ENCODE measurements at regions not wholly inside any gene's neighbourhood (a gene's known extent, or its start where the extent isn't known, plus 50 kb on each side); places are given as distances from the start of the nearest gene placed in this dataset.

DNA sequence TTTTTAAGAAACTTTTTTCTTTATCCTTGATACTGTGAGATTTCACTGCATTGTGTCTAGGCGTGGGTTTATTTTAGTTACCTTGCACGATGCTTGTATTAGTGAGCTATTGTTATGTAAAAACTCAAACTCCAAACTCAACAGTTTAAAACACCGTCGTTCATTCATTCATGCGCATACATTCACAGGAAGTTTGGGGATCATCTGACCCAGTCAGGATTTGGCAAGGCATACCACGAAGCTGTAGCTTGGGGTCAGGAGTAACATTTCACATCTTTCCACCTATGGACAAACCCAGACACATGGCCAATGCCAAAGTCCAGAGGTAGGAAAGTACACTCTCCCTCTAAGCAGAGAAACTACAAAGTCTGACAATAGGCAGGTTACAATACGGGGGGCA is 324.6 kb upstream of the CHRM3 start:
- Histone ChIP-seq H3K36me3 (replicated peaks in 1 of 2; ENCODE audit: control extremely low read depth in 1 of 2, control insufficient read depth in 1 of 2, extremely low read depth in 1 of 2, insufficient read depth in 2 of 2, low read length in 1 of 2) (no peaks in the 10 kb centered on the region), H3K4me1 (ENCODE audit: control insufficient read depth in 2 of 2, insufficient read depth in 2 of 2, low read length in 2 of 2) (no peaks in the 10 kb centered on the region), H4K20me1 (ENCODE audit: control insufficient read depth, insufficient read depth, low read length, poor library complexity, severe bottlenecking) (no peaks in the 10 kb centered on the region), H3K9me3 (ENCODE audit: control extremely low read depth in 1 of 3, control insufficient read depth in 2 of 3, insufficient read depth in 1 of 3, low read length in 2 of 3) (peaks cover 0 to 3% (median 0%) of the 10 kb centered on the region in 3 donors), H2AFZ (ENCODE audit: insufficient read depth, low read depth, low read length, poor library complexity, severe bottlenecking) (no peak overlapping the region), H3K27me3 (replicated peaks in 1 of 4; ENCODE audit: control extremely low read depth in 1 of 4, control insufficient read depth in 3 of 4, insufficient read depth in 4 of 4, low read length in 3 of 4) (no peaks in the 10 kb centered on the region), H3K4me2 (replicated peaks; ENCODE audit: low read depth, low read length, poor library complexity, severe bottlenecking) (no peak overlapping the region), H3K4me3 (ENCODE audit: control extremely low read depth in 1 of 5, extremely low read depth in 1 of 5, insufficient read depth in 1 of 5, low read depth in 2 of 5, low read length in 4 of 5) (no peak overlapping the region), H3K27ac (ENCODE audit: low read length in 2 of 2) (no peak overlapping the region), H3K79me2 (ENCODE audit: control insufficient read depth, insufficient read depth, low read length) (no peaks in the 10 kb centered on the region), H3K9ac (ENCODE audit: low read length) (no peak overlapping the region)
- WGBS (ENCODE audit: insufficient coverage), result 71% methylated on average over 5 of the region's 7 CpGs
- ChIA-PET POLR2A (no interaction called here), CTCF (interaction anchor here (0.7 kb wide), 1 partner anchor 549 kb away, joined by 3 read pairs; no protein-coding TSS in a partner anchor)
- no peak for ATAC-seq (ENCODE audit: low read depth)
- no peaks in the 10 kb centered on the region for H3K27me3 Mint-ChIP-seq
- no peak overlapping the region for H3K27ac Mint-ChIP-seq
- H3K4me3 Mint-ChIP-seq, result no peak overlapping the region
- peaks cover 2% of the 10 kb centered on the region for H3K9me3 Mint-ChIP-seq (ENCODE audit: insufficient read depth)
- TF ChIP-seq, protein P1, sequence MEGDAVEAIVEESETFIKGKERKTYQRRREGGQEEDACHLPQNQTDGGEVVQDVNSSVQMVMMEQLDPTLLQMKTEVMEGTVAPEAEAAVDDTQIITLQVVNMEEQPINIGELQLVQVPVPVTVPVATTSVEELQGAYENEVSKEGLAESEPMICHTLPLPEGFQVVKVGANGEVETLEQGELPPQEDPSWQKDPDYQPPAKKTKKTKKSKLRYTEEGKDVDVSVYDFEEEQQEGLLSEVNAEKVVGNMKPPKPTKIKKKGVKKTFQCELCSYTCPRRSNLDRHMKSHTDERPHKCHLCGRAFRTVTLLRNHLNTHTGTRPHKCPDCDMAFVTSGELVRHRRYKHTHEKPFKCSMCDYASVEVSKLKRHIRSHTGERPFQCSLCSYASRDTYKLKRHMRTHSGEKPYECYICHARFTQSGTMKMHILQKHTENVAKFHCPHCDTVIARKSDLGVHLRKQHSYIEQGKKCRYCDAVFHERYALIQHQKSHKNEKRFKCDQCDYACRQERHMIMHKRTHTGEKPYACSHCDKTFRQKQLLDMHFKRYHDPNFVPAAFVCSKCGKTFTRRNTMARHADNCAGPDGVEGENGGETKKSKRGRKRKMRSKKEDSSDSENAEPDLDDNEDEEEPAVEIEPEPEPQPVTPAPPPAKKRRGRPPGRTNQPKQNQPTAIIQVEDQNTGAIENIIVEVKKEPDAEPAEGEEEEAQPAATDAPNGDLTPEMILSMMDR (IDR thresholded peaks at IDR 0.05), result no peak
- no peak for TF ChIP-seq EZH2 (IDR thresholded peaks at IDR 0.05; ENCODE audit: borderline replicate concordance, insufficient read depth, low read depth, low read length, poor library complexity, severe bottlenecking)
- intact Hi-C loops (cut with micrococcal nuclease), result no loop called here
- H3K4me1 Mint-ChIP-seq, result no peaks in the 10 kb centered on the region
- no peak for DNase-seq

DNA sequence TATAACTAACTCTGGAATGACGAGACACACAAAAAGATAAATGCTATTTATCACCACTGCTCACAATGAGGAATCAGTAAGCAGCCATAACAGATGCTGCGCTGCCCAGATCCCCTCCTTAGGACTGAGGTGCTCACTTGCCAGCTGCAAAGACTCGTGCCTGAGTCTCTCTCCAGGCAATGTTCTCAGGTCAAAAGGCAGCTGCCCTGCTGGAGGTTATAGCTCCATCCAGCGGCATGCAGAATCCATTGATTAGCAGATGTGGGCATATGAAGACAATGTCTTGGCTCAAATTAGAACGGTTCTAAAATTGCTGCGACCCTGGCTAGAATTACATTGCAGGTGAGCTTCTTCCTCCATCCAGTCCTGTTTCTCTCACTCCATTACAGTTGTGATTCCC is 328.2 kb upstream of the CHRM3 start:
- POLR2A ChIA-PET, result no interaction called here
- CTCF ChIA-PET, result no interaction called here
- H3K4me3 Mint-ChIP-seq, result no peak overlapping the region

More for the DNA sequence above, 328.2 kb upstream of the CHRM3 start:
- Histone ChIP-seq H3K4me3 (ENCODE audit: control extremely low read depth in 1 of 5, extremely low read depth in 1 of 5, insufficient read depth in 1 of 5, low read depth in 2 of 5, low read length in 4 of 5) (no peak overlapping the region), H2AFZ (ENCODE audit: insufficient read depth, low read depth, low read length, poor library complexity, severe bottlenecking) (no peak overlapping the region), H3K4me2 (replicated peaks; ENCODE audit: low read depth, low read length, poor library complexity, severe bottlenecking) (no peak overlapping the region), H3K9ac (ENCODE audit: low read length) (no peak overlapping the region), H3K79me2 (ENCODE audit: control insufficient read depth, insufficient read depth, low read length) (no peaks in the 10 kb centered on the region), H3K9me3 (ENCODE audit: control extremely low read depth in 1 of 3, control insufficient read depth in 2 of 3, insufficient read depth in 1 of 3, low read length in 2 of 3) (peaks cover 0 to 7% (median 1%) of the 10 kb centered on the region in 3 donors), H3K27ac (ENCODE audit: low read length in 2 of 2) (no peak overlapping the region), H3K36me3 (replicated peaks in 1 of 2; ENCODE audit: control extremely low read depth in 1 of 2, control insufficient read depth in 1 of 2, extremely low read depth in 1 of 2, insufficient read depth in 2 of 2, low read length in 1 of 2) (no peaks in the 10 kb centered on the region), H3K27me3 (replicated peaks in 1 of 4; ENCODE audit: control extremely low read depth in 1 of 4, control insufficient read depth in 3 of 4, insufficient read depth in 4 of 4, low read length in 3 of 4) (no peaks in the 10 kb centered on the region), H3K4me1 (ENCODE audit: control insufficient read depth in 2 of 2, insufficient read depth in 2 of 2, low read length in 2 of 2) (no peaks in the 10 kb centered on the region), H4K20me1 (ENCODE audit: control insufficient read depth, insufficient read depth, low read length, poor library complexity, severe bottlenecking) (no peaks in the 10 kb centered on the region)
- no peak for TF ChIP-seq EZH2 (IDR thresholded peaks at IDR 0.05; ENCODE audit: borderline replicate concordance, insufficient read depth, low read depth, low read length, poor library complexity, severe bottlenecking)
- no peaks in the 10 kb centered on the region for H3K4me1 Mint-ChIP-seq
- H3K27ac Mint-ChIP-seq, result no peak overlapping the region
- H3K27me3 Mint-ChIP-seq, result no peaks in the 10 kb centered on the region
- 92% methylated on average over 6 of the region's 6 CpGs for WGBS (ENCODE audit: insufficient coverage)
- intact Hi-C loops (cut with micrococcal nuclease), result no loop called here
- no peak for ATAC-seq (ENCODE audit: low read depth)
- DNase-seq, result no peak
- peaks cover 2% of the 10 kb centered on the region for H3K9me3 Mint-ChIP-seq (ENCODE audit: insufficient read depth)

Measured in B cell (primary cell).